D341Med (cell line): ENCODE measurements at regions not wholly inside any gene's neighbourhood (a gene's known extent, or its start where the extent isn't known, plus 50 kb on each side); places are given as distances from the start of the nearest gene placed in this dataset.

Source experiments
- DNase-seq: peaks from one replicate; pipeline ENCODE4 v3.0.0; 2012; ENCODE audit warnings: low spot score

GRCh38 chr6:153873541-153873940 lies 165.5 kb upstream of the OPRM1 start:
- DNase-seq: no peak

- no peak for DNase-seq
Observed at GRCh38 chr6:153872946-153873345, 166.1 kb upstream of the OPRM1 start.

GRCh38 chr6:153862927-153863326 lies 176.1 kb upstream of the OPRM1 start:
- DNase-seq: no peak

GRCh38 chr6:153862139-153862538 lies 176.9 kb upstream of the OPRM1 start:
- no peak for DNase-seq

- no peak for DNase-seq
Observed at GRCh38 chr6:153858529-153858928, 180.5 kb upstream of the OPRM1 start.

- no peak for DNase-seq
Observed at GRCh38 chr6:153856929-153857376, 182.1 kb upstream of the OPRM1 start.

GRCh38 chr6:153852481-153852880 lies 186.6 kb upstream of the OPRM1 start:
- DNase-seq: no peak

GRCh38 chr6:153852034-153852433 lies 187.0 kb upstream of the OPRM1 start:
- no peak for DNase-seq

- DNase-seq: no peak
Observed at GRCh38 chr6:153849072-153849779, 189.8 kb upstream of the OPRM1 start.

GRCh38 chr6:153843420-153843819 lies 195.6 kb upstream of the OPRM1 start:
- no peak for DNase-seq

- no peak for DNase-seq
Observed at GRCh38 chr6:153842491-153842890, 196.5 kb upstream of the OPRM1 start.

GRCh38 chr6:153840039-153840850 lies 198.8 kb upstream of the OPRM1 start:
- DNase-seq: no peak

- no peak for DNase-seq
Observed at GRCh38 chr6:153832543-153832942, 206.5 kb upstream of the OPRM1 start.

GRCh38 chr6:153831350-153832078 lies 207.5 kb upstream of the OPRM1 start:
- no peak for DNase-seq

- DNase-seq: no peak
Observed at GRCh38 chr6:153817173-153817572, 221.9 kb upstream of the OPRM1 start.

- no peak for DNase-seq
Observed at GRCh38 chr6:153816366-153816765, 222.7 kb upstream of the OPRM1 start.

- DNase-seq: no peak
Observed at GRCh38 chr6:153814136-153814535, 224.9 kb upstream of the OPRM1 start.

GRCh38 chr6:153804755-153805330 lies 234.2 kb upstream of the OPRM1 start:
- DNase-seq: no peak

- DNase-seq: no peak
Observed at GRCh38 chr6:153801917-153802316, 237.1 kb upstream of the OPRM1 start.

GRCh38 chr6:153800580-153801188 lies 238.4 kb upstream of the OPRM1 start:
- DNase-seq: no peak

- no peak for DNase-seq
Observed at GRCh38 chr6:153790876-153791473, 248.1 kb upstream of the OPRM1 start.

GRCh38 chr6:153790048-153790447 lies 249.0 kb upstream of the OPRM1 start:
- DNase-seq: no peak
